EL (cell line): ENCODE measurements at regions not wholly inside any gene's neighbourhood (a gene's known extent, or its start where the extent isn't known, plus 50 kb on each side); places are given as distances from the start of the nearest gene placed in this dataset.
"Not testable (repeated sequence)": the region's sequence is repeated elsewhere in the genome, so short reads cannot be mapped to it uniquely, and the experiment has no call there.

Source experiments
- DNase-seq: peaks from one replicate; pipeline ENCODE4 v3.0.0-alpha.2; 2016

- DNase-seq, result no peak
Measured at GRCh38 chrY:14356154-14356553, 168.2 kb upstream of the NLGN4Y start.

- no peak for DNase-seq
Measured at GRCh38 chrY:14360748-14361500, 163.4 kb upstream of the NLGN4Y start.

GRCh38 chrY:14373608-14374007 is 150.7 kb upstream of the NLGN4Y start:
- DNase-seq, result no peak

- no peak for DNase-seq
Measured at GRCh38 chrY:14378217-14378616, 146.1 kb upstream of the NLGN4Y start.

- DNase-seq, result not testable (repeated sequence)
Measured at GRCh38 chrY:14410549-14411030, 113.7 kb upstream of the NLGN4Y start.

GRCh38 chrY:14411334-14411733 is 113.0 kb upstream of the NLGN4Y start:
- DNase-seq, result no peak

GRCh38 chrY:14436546-14436945 is 87.8 kb upstream of the NLGN4Y start:
- no peak for DNase-seq

GRCh38 chrY:14437626-14438025 is 86.7 kb upstream of the NLGN4Y start:
- no peak for DNase-seq

GRCh38 chrY:14438395-14438794 is 85.9 kb upstream of the NLGN4Y start:
- no peak for DNase-seq

GRCh38 chrY:14444550-14444949 is 79.8 kb upstream of the NLGN4Y start:
- DNase-seq, result no peak

- no peak for DNase-seq
Measured at GRCh38 chrY:14468151-14468683, 56.1 kb upstream of the NLGN4Y start.

- no peak for DNase-seq
Measured at GRCh38 chrY:14472421-14472820, 51.9 kb upstream of the NLGN4Y start.

GRCh38 chrY:14473320-14473719 is 51.0 kb upstream of the NLGN4Y start:
- no peak for DNase-seq
